ENCODE measurements at regions not wholly inside any gene's neighbourhood (a gene's known extent, or its start where the extent isn't known, plus 50 kb on each side); places are given as distances from the start of the nearest gene placed in this dataset.
A peak's percentile ranks its signal among the peaks of the same experiment; 100 is the strongest.
"Not testable (repeated sequence)": the region's sequence is repeated elsewhere in the genome, so short reads cannot be mapped to it uniquely, and the experiment has no call there.

DNA sequence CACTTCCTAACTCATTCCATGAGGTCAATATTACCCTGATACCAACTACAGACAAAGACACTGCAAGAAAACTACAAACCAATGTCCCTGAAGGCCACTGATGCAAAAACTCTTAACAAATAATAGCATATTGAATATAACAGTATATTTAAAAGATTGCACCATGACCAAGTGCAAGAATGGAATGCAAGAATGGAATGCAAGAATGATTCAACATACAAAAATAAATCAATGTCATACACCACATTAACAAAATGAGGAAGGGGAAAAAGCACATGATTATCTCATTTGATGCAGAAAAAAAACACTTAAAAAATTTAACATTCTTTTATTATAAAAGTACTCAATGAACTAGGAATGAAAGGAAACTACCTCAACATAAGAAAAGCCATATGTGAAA lies 463.1 kb upstream of the NECTIN3 start:
- Histone ChIP-seq H3K4me3 (no peak overlapping the region), H3K27ac (no peak overlapping the region), H3K9me3 (replicated peaks) (no peaks in the 10 kb centered on the region), H3K27me3 (no peaks in the 10 kb centered on the region), H3K36me3 (no peaks in the 10 kb centered on the region), H3K4me1 (no peaks in the 10 kb centered on the region)
- no peak for DNase-seq

DNA sequence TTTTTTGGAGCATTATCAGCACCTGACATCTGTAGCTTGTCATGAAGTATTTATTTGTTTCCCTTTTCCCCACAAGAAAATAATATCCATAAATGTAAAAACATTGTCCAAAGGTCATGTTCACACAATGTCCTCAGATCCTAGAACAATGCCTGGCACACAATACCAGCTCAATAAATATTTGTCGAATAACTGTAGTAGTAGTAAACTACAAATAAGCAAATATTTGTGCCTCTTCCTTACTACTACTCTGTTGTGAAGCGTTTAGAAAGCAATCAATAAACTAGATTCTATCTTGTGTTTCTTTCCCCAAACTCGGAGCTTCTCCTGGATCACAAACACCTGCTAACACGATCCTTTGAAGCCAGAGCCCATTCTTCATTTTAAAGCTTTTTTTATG lies 459.6 kb upstream of the NECTIN3 start:
- Histone ChIP-seq H3K36me3 (no peaks in the 10 kb centered on the region), H3K4me1 (no peaks in the 10 kb centered on the region), H3K9me3 (replicated peaks) (no peaks in the 10 kb centered on the region), H3K4me3 (no peak overlapping the region), H3K27me3 (no peaks in the 10 kb centered on the region), H3K27ac (no peak overlapping the region)
- no peak for DNase-seq

DNA sequence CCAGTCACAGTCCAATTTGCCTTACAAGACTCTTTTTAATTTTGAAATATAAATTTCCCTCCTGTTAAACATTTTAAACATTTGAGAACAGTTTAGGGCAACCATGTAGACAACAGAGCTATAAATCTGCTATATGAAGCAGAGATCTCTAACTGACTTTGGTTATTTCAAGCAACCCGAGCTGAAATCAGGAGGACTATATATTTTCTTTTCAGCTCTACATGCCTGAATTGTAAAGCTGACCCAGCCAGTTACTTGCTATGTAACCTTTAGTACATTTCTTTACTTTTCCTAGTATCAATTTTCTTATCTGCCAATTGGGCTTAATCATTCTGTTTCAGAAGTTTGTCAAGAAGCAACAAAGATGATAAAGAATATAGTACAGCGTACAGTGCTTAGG lies 457.4 kb upstream of the NECTIN3 start:
- no peaks in the 10 kb centered on the region for H3K36me3 ChIP-seq
- no peak overlapping the region for H3K27ac ChIP-seq
- H3K27me3 ChIP-seq = no peaks in the 10 kb centered on the region
- H3K4me3 ChIP-seq = no peak overlapping the region
- H3K9me3 ChIP-seq (replicated peaks) = no peaks in the 10 kb centered on the region
- H3K4me1 ChIP-seq = 0 out of 2 replicates have a peak, but pooled peaks cover 2% of the 10 kb centered on the region
- no peak for DNase-seq

DNA sequence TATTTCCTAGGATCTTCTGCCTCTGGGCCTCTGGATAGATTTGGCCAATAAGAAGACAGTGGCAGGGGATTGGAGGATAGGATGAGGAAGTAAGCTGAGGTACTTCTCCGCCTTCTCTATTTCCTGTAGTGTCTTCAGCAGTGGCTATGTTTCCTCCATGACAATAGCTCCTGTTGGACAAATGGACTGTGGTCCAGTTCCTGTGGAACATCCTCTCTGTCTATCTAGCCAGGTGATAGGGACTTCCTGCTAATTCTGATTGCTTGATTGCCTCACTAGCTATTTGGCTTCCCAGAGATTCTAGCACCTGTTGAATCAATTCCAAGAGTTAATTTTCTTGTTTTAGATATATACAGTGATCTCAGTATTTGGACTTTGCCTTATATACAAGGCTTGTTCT lies 456.2 kb upstream of the NECTIN3 start:
- no peak overlapping the region for H3K4me3 ChIP-seq
- no peaks in the 10 kb centered on the region for H3K9me3 ChIP-seq (replicated peaks)
- H3K27ac ChIP-seq = no peak overlapping the region
- DNase-seq = no peak
- 0 out of 2 replicates have a peak, but pooled peaks cover 2% of the 10 kb centered on the region for H3K4me1 ChIP-seq
- no peaks in the 10 kb centered on the region for H3K27me3 ChIP-seq
- no peaks in the 10 kb centered on the region for H3K36me3 ChIP-seq

DNA sequence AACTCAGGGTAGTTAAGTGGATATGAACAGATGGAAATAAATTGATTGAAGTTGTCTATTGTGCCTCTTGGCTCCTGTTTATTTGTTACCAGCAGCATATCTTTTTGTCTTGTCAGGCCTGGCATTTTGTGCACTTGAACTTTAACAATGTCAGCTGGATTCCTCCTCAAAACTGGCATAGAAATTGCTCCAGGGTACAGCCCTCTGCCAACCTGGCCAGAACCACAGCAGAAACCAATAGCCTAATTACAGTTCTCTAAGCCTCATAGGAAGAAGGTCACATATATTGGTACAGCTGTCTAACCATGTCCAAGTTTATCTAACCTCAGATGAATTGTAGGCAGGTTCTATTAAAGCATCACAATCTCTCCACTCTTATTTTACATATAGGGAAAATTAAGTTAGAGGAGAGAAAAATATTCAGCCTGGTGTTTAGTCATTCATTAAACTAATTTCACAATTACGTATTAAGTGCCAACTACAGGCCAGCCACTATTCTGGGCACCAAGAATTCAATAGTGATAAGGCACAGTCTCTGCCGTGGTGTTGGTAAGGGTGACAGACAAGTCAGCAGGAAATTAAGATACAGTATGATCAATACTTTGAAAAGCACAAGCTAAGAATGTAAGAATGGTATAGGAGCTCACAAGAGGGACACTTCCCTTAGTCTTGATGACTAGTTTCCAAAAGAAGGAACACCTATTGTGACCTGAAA lies 452.9 kb upstream of the NECTIN3 start:
- 0 out of 2 replicates have a peak, but pooled peaks cover 2% of the 10 kb centered on the region for H3K4me1 ChIP-seq
- DNase-seq = no peak
- H3K9me3 ChIP-seq (replicated peaks) = no peaks in the 10 kb centered on the region
- H3K4me3 ChIP-seq = no peak overlapping the region
- no peak overlapping the region for H3K27ac ChIP-seq
- no peaks in the 10 kb centered on the region for H3K36me3 ChIP-seq
- no peaks in the 10 kb centered on the region for H3K27me3 ChIP-seq

DNA sequence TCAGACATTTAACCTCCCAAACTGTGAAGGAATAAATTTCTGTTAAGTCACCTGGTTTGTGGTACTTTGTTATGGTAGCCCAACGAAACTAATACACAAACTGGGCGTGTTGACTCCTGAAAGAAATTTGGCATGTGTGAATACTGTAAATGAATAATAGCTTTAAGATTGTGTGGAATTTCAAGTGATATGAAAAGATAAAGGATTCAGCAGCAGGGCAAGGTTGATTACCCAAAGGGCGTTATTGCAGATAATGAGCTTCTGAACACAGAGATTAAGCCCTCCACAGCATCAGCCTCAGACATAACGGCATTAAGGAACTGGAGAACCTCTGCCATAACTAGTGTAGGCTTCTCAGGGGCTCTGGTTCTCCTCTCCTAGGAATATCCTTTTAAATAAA lies 451.5 kb upstream of the NECTIN3 start:
- DNase-seq = no peak
- H3K9me3 ChIP-seq (replicated peaks) = no peaks in the 10 kb centered on the region
- H3K4me1 ChIP-seq = 0 out of 2 replicates have a peak, but pooled peaks cover 2% of the 10 kb centered on the region
- no peak overlapping the region for H3K27ac ChIP-seq
- H3K4me3 ChIP-seq = no peak overlapping the region
- no peaks in the 10 kb centered on the region for H3K36me3 ChIP-seq
- no peaks in the 10 kb centered on the region for H3K27me3 ChIP-seq

DNA sequence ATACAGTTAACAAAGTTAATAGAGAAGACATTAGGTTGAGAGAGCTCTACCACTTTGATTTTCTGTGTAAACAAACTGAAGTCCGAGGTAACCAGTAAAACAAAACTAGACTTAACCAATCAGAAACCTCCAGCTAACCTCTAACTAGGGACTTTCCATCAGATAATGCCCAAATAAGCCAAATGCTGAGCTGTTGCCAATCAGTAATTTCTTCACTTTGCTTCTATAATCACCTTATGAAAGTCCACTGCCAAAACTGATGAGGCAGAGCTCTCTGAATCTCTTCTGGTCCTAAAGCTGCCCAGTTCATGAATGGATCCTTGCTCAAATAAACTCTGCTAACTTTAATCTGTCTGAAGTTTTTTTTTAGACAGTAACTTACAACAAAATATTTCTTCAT lies 448.0 kb upstream of the NECTIN3 start:
- no peak overlapping the region for H3K4me3 ChIP-seq
- no peak for DNase-seq
- H3K4me1 ChIP-seq = no peaks in the 10 kb centered on the region
- no peaks in the 10 kb centered on the region for H3K36me3 ChIP-seq
- H3K27ac ChIP-seq = no peak overlapping the region
- no peaks in the 10 kb centered on the region for H3K9me3 ChIP-seq (replicated peaks)
- no peaks in the 10 kb centered on the region for H3K27me3 ChIP-seq

DNA sequence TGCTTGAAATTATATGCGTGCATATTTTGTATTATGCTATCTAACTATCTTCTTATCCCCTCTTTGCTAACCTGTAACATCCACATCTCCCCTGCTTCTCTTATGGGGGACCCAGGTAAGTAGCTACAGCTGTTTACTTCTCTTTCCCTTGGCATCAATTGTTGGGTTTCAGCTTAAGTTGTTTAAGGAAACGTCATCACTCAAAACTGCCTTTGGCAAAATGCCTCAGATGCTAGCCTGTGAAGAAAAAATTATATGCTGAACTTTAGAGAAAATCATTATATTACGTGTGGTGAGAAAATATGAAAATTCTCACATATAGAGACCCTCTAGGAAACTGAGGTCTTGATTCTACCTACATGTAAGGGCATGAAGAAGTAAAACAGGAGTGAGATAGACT lies 447.0 kb upstream of the NECTIN3 start:
- Histone ChIP-seq H3K4me3 (no peak overlapping the region), H3K4me1 (no peaks in the 10 kb centered on the region), H3K36me3 (no peaks in the 10 kb centered on the region), H3K27me3 (no peaks in the 10 kb centered on the region), H3K9me3 (replicated peaks) (no peaks in the 10 kb centered on the region), H3K27ac (no peak overlapping the region)
- no peak for DNase-seq

DNA sequence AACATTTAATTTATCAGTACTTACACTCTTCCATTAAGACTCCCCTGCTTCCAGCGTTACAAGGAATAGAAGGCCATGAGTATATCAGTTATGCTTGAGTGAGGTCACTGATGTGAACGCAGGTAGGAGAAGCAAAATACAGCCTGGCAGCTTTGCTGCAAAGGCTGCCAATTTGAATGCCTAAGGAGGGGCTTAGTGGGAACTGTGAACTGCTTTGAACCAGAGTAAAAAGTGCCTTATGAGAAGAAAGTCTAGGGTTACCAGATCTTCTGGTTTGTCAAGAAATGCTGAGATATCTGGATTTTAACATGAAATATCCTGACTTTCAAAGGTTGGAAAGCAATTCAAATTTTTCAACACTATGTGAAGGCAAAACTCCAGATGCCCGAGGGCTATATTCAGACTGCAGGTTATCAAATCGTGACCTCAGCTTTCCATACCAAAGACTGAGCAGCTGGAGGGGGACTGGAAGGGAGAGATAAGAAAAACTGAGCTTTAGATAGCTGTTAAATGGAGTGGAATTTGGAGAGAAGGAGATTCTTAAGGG lies 446.3 kb upstream of the NECTIN3 start:
- H3K4me1 ChIP-seq = no peaks in the 10 kb centered on the region
- no peak for DNase-seq
- H3K27ac ChIP-seq = no peak overlapping the region
- H3K27me3 ChIP-seq = no peaks in the 10 kb centered on the region
- no peaks in the 10 kb centered on the region for H3K36me3 ChIP-seq
- no peaks in the 10 kb centered on the region for H3K9me3 ChIP-seq (replicated peaks)
- H3K4me3 ChIP-seq = no peak overlapping the region

DNA sequence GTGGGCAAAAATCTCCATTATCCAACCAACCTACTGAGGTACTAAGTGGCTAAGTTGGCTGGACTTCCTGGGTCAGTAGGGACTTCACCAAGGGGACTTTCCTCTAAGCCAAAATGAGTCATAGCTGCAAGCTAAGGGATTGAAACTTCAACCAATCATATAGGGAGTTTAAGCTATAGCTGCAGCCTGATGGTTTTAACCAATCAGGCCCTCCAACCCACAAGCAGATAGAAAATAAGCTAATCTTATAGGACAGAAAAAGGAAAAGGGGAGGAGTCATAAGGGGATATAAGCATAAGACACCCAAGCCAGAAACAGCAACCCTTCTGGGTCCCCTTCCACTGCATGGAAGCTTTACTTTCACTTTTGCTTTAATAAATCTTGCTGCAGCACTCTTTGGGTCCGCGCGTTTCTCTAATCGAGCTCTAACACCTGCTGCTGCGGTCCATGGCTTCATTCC lies 444.9 kb upstream of the NECTIN3 start:
- H3K4me3 ChIP-seq; H3K36me3 ChIP-seq; H3K27me3 ChIP-seq; H3K4me1 ChIP-seq; H3K9me3 ChIP-seq (replicated peaks); H3K27ac ChIP-seq: not testable (repeated sequence)
- peak; percentile 9 to 44 for DNase-seq

DNA sequence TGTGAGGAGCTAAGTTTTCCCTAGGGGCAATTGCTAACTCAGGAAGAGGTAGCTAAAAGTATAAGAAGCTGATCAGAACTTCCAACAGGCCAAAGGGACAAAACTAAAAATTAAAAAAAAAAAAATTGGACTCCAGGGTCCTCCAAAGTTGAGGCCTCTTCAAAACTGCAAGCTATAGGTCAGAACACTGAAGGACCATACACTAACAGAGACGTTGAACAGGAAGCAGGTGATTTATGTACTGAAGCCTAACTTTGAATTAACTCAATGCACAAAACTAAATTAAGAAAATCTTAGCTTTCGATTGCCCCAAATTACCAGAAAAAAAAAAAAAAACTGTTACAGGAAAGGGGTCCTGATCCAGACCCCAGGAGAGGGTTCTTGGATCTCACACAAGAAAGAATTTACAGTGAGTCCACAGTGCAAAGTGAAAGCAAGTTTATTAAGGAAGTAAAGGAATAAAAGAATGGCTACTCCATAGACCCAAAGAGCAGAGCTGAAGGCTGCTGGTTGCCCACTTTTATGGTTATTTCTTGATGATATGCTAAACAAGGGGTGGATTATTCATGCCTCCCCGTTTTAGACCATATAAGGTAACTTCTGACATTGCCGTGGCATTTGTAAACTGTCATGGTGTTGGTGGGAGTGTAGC lies 442.8 kb upstream of the NECTIN3 start:
- Histone ChIP-seq H3K27me3 (no peaks in the 10 kb centered on the region), H3K36me3 (no peaks in the 10 kb centered on the region), H3K27ac (no peak overlapping the region), H3K4me3 (no peak overlapping the region), H3K4me1 (no peaks in the 10 kb centered on the region), H3K9me3 (replicated peaks) (no peaks in the 10 kb centered on the region)
- DNase-seq = no peak

DNA sequence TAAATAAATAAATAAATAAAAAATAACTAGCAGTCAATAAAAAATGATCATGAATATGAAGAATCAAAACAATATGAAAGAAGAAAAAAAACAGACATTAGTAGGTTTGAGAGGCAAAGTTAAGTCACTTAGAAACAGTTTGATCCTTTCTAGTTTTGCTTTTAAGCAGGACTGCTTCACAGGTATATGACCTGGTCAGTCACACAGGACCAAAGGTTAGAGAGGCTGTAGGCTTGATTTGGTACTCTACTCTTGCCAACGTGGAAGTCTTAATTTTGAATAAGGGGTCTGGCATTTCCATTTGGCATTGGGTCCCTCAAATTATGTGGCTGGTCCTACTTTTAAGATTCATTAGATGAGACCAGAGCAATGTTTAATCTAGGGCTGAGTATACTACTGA lies 441.7 kb upstream of the NECTIN3 start:
- Histone ChIP-seq H3K27me3 (no peaks in the 10 kb centered on the region), H3K36me3 (no peaks in the 10 kb centered on the region), H3K4me1 (no peaks in the 10 kb centered on the region), H3K27ac (no peak overlapping the region), H3K4me3 (no peak overlapping the region), H3K9me3 (replicated peaks) (no peaks in the 10 kb centered on the region)
- no peak for DNase-seq

DNA sequence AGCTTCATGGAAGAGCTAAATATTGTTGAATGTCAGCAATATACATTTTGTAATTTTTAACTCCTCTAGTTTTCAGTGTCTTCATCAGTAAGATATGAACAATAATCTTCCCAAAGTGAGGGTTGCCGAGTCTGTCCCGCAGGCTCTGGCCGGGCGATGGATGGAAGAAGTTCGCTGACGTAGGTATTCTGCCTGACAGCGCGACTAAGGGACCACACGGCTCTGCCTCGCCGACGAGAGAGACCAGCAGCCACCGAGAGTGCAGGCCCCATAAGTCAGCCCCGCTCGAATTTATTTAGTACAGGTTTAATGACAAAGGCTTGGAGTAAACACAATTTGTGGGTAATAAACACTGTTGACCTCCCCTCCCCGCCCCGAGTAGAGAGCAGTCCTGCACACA lies 427.4 kb upstream of the NECTIN3 start:
- Histone ChIP-seq H3K4me1 (no peaks in the 10 kb centered on the region), H3K27ac (no peak overlapping the region), H3K27me3 (no peaks in the 10 kb centered on the region)

DNA sequence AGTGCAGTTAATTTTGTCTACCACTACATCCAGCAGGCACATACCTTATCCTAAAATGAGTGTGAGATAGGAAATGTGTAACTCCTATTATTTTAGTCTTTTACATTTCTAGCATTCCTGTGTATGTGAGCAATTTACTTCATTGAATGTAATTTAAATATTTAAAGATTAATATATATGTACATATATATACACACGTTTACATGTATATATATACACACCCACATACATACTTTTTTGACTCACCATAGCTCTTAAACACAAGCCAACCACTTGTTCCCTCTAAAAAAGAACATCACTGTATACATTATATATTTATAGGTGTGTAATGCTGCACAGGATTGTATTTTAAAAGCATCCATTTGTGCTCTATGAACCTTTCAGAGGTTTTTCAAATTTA lies 425.6 kb upstream of the NECTIN3 start:
- Histone ChIP-seq H3K9me3 (replicated peaks) (no peaks in the 10 kb centered on the region), H3K4me1 (no peaks in the 10 kb centered on the region), H3K27me3 (no peaks in the 10 kb centered on the region), H3K36me3 (no peaks in the 10 kb centered on the region), H3K27ac (no peak overlapping the region), H3K4me3 (no peak overlapping the region)
- DNase-seq = no peak

More for the DNA sequence above, 427.4 kb upstream of the NECTIN3 start:
- H3K4me3 ChIP-seq = no peak overlapping the region
- H3K36me3 ChIP-seq = no peaks in the 10 kb centered on the region
- H3K9me3 ChIP-seq (replicated peaks) = no peaks in the 10 kb centered on the region
- DNase-seq = no peak

DNA sequence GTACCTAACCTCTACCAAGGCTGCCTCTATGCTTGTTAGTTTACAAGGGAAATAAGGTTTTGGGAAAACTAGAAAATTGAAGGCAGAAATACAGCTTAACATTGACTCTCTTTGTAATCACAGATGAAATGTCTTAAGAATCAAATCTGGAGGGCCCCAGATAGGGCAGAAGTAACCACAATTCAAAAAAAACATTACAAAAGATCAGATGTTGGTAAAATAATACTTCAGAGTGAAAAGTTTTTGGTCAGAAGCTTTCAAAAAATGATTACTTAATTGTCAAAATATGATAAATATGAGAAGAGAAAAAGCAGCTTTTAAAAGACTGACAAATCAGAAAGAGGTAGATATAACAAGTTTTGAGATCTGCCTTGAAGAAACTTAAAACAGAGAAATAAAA lies 425.1 kb upstream of the NECTIN3 start:
- H3K27me3 ChIP-seq = no peaks in the 10 kb centered on the region
- no peak overlapping the region for H3K27ac ChIP-seq
- DNase-seq = no peak
- no peak overlapping the region for H3K4me3 ChIP-seq
- no peaks in the 10 kb centered on the region for H3K4me1 ChIP-seq
- H3K9me3 ChIP-seq (replicated peaks) = no peaks in the 10 kb centered on the region
- H3K36me3 ChIP-seq = no peaks in the 10 kb centered on the region

DNA sequence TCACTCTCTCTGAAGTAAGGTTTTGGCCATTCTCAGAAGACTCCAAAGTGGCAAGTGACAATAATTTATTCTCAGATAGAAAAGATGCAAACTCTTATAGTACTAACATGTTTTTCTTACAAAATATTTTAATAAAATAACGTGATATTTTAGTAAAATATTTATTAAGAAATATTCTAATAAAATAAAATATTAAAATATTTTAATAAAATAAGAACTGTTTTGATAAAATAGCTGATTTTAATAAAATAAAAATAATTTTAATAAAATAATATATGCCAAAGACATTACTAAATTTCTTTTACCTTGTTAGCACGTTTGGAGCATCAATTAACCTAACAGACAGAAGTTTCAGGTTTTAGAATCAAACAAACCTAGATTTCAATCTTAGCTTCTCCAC lies 424.0 kb upstream of the NECTIN3 start:
- no peak for DNase-seq
- Histone ChIP-seq H3K9me3 (replicated peaks) (no peaks in the 10 kb centered on the region), H3K27me3 (no peaks in the 10 kb centered on the region), H3K27ac (no peak overlapping the region), H3K4me3 (no peak overlapping the region), H3K4me1 (no peaks in the 10 kb centered on the region), H3K36me3 (no peaks in the 10 kb centered on the region)

Measured in SJCRH30 (cell line).